ENCODE measurements at regions not wholly inside any gene's neighbourhood (a gene's known extent, or its start where the extent isn't known, plus 50 kb on each side); places are given as distances from the start of the nearest gene placed in this dataset.

DNA sequence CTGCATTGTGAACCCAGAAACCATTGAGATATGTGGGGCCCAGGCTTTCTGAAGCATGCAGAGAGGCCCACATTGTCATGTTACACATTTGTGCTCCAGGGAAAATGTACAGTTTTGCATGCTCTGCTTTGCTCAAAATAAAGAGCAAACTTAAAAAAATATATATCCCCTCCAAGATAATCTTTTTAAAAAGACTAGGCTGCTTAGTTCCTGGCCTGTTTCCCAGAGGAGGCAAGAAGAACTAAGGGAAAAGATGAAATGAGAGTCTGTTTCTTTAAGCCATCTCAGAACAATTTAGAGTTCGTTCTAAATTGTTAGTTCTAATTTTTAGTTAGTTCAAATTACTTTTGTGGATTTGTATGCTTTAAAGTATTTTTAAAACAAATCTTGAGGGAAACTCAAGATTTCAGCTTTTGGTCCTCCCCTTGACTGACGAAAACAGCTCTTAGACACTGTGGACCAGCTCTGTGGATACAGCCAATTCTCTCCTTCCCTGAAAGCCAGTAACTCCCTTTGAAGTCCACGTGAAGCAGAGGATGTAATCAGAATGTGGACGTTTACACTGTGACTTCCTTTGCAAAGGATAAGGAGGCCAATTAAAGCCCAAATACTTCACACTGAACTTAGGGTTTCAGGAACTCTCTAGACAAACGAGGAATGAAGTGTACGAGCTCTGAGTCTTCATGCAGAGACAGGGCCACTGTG, 84.7 kb downstream of the CD164 start:
- CTCF ChIA-PET = interaction anchor here (0.6 to 1.5 kb wide), 2 partner anchors 93 to 98 kb away, joined by 3 read pairs; no protein-coding TSS in a partner anchor

More for the DNA sequence above, 84.7 kb downstream of the CD164 start:
- no peak overlapping the region for H3K27ac ChIP-seq (ENCODE audit: extremely low read depth, low read depth, low read length)
- no peaks in the 10 kb centered on the region for H3K4me1 ChIP-seq (ENCODE audit: control insufficient read depth, insufficient read depth, low read length)
- peaks cover 0 to 19% of the 10 kb centered on the region in 2 experiments; a peak in 1 of 3 replicates for H3K36me3 ChIP-seq (ENCODE audit: control insufficient read depth in 2 of 2, insufficient read depth in 1 of 2, low read length in 2 of 2)
- H3K9me3 ChIP-seq (ENCODE audit: control insufficient read depth, insufficient read depth, low read depth, low read length) = no peaks in the 10 kb centered on the region
- POLR2A ChIA-PET = no interaction called here
- H3K4me3 ChIP-seq (ENCODE audit: low read depth, low read length) = no peak overlapping the region
- no peak for TF ChIP-seq OVOL3 (tag by site-specific recombination; IDR thresholded peaks at IDR 0.05)
- no peak for TF ChIP-seq ZBTB10 (tag by site-specific recombination; IDR thresholded peaks at IDR 0.05)
- TF ChIP-seq, protein P1, sequence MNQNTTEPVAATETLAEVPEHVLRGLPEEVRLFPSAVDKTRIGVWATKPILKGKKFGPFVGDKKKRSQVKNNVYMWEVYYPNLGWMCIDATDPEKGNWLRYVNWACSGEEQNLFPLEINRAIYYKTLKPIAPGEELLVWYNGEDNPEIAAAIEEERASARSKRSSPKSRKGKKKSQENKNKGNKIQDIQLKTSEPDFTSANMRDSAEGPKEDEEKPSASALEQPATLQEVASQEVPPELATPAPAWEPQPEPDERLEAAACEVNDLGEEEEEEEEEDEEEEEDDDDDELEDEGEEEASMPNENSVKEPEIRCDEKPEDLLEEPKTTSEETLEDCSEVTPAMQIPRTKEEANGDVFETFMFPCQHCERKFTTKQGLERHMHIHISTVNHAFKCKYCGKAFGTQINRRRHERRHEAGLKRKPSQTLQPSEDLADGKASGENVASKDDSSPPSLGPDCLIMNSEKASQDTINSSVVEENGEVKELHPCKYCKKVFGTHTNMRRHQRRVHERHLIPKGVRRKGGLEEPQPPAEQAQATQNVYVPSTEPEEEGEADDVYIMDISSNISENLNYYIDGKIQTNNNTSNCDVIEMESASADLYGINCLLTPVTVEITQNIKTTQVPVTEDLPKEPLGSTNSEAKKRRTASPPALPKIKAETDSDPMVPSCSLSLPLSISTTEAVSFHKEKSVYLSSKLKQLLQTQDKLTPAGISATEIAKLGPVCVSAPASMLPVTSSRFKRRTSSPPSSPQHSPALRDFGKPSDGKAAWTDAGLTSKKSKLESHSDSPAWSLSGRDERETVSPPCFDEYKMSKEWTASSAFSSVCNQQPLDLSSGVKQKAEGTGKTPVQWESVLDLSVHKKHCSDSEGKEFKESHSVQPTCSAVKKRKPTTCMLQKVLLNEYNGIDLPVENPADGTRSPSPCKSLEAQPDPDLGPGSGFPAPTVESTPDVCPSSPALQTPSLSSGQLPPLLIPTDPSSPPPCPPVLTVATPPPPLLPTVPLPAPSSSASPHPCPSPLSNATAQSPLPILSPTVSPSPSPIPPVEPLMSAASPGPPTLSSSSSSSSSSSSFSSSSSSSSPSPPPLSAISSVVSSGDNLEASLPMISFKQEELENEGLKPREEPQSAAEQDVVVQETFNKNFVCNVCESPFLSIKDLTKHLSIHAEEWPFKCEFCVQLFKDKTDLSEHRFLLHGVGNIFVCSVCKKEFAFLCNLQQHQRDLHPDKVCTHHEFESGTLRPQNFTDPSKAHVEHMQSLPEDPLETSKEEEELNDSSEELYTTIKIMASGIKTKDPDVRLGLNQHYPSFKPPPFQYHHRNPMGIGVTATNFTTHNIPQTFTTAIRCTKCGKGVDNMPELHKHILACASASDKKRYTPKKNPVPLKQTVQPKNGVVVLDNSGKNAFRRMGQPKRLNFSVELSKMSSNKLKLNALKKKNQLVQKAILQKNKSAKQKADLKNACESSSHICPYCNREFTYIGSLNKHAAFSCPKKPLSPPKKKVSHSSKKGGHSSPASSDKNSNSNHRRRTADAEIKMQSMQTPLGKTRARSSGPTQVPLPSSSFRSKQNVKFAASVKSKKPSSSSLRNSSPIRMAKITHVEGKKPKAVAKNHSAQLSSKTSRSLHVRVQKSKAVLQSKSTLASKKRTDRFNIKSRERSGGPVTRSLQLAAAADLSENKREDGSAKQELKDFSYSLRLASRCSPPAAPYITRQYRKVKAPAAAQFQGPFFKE (tag by site-specific recombination; IDR thresholded peaks at IDR 0.05; ENCODE audit: borderline replicate concordance) = no peak
- no peak for TF ChIP-seq KLF17 (tag by site-specific recombination; IDR thresholded peaks at IDR 0.05)
- no peak for TF ChIP-seq ZNF48 (tag by site-specific recombination; IDR thresholded peaks at IDR 0.05)
- TF ChIP-seq, protein P2, sequence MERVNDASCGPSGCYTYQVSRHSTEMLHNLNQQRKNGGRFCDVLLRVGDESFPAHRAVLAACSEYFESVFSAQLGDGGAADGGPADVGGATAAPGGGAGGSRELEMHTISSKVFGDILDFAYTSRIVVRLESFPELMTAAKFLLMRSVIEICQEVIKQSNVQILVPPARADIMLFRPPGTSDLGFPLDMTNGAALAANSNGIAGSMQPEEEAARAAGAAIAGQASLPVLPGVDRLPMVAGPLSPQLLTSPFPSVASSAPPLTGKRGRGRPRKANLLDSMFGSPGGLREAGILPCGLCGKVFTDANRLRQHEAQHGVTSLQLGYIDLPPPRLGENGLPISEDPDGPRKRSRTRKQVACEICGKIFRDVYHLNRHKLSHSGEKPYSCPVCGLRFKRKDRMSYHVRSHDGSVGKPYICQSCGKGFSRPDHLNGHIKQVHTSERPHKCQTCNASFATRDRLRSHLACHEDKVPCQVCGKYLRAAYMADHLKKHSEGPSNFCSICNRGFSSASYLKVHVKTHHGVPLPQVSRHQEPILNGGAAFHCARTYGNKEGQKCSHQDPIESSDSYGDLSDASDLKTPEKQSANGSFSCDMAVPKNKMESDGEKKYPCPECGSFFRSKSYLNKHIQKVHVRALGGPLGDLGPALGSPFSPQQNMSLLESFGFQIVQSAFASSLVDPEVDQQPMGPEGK (tag by site-specific recombination; IDR thresholded peaks at IDR 0.05) = no peak
- TF ChIP-seq, protein P3, sequence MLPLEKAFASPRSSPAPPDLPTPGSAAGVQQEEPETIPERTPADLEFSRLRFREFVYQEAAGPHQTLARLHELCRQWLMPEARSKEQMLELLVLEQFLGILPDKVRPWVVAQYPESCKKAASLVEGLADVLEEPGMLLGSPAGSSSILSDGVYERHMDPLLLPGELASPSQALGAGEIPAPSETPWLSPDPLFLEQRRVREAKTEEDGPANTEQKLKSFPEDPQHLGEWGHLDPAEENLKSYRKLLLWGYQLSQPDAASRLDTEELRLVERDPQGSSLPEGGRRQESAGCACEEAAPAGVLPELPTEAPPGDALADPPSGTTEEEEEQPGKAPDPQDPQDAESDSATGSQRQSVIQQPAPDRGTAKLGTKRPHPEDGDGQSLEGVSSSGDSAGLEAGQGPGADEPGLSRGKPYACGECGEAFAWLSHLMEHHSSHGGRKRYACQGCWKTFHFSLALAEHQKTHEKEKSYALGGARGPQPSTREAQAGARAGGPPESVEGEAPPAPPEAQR (tag by site-specific recombination; IDR thresholded peaks at IDR 0.05) = no peak
- TF ChIP-seq ZNF121 (tag by site-specific recombination; IDR thresholded peaks at IDR 0.05) = no peak
- TF ChIP-seq KLF7 (tag by site-specific recombination; IDR thresholded peaks at IDR 0.05; ENCODE audit: borderline replicate concordance) = no peak
- no peak for TF ChIP-seq ZNF707 (tag by site-specific recombination; IDR thresholded peaks at IDR 0.05)
- TF ChIP-seq ZNF266 (tag by site-specific recombination; IDR thresholded peaks at IDR 0.05; ENCODE audit: low read depth) = no peak
- TF ChIP-seq HOXC10 (CRISPR knock-in tag; IDR thresholded peaks at IDR 0.05) = no peak
- TF ChIP-seq ZEB2 (tag by site-specific recombination; IDR thresholded peaks at IDR 0.05) = no peak
